SK-N-SH (cell line): ENCODE measurements at regions not wholly inside any gene's neighbourhood (a gene's known extent, or its start where the extent isn't known, plus 50 kb on each side); places are given as distances from the start of the nearest gene placed in this dataset.

ENCODE experiments used
- CTCF ChIA-PET: fragments of 300-600, 350-600 bp; formaldehyde crosslinking; extraction: SDS; loops from one replicate; lab custom pipeline; 2021; lab: Yijun Ruan, JAX
- POLR2A ChIA-PET: fragments of 350-600 bp; sonication (Branson Sonifier 250); formaldehyde crosslinking; extraction: SDS; loops from one replicate; lab custom pipeline; 2020; ENCODE audit warnings: antibody characterized with exemption, inconsistent platforms; lab: Yijun Ruan, JAX
- DNase-seq: peaks from one replicate; pipeline ENCODE4 v3.0.0; 2012
- H2AFZ ChIP-seq: fragments of 200-600 bp; sonication (generic); 2 replicates; pipeline ENCODE4 v1.8.1; 2016; ENCODE audit warnings: antibody characterized with exemption, mild to moderate bottlenecking, low read depth
- H3F3A ChIP-seq: fragments of 200-600 bp; sonication (generic); replicated peaks from 2 replicates; pipeline ENCODE3; 2016; ENCODE audit warnings: antibody characterized with exemption, mild to moderate bottlenecking; ENCODE audit not compliant: insufficient read depth
- H3K27ac ChIP-seq, 2 experiments: fragments of 200-500 bp in 1 of 2; fragments of 200-600 bp in 1 of 2; sonication (Bioruptor generic) in 1 of 2; sonication (generic), shearing (Covaris generic) in 1 of 2; 2 replicates each; pipeline versions ENCODE4 v1.5.1 to v1.6.1; 2014 to 2016; ENCODE audit warnings: low read depth in 2 of 2, inconsistent platforms in 1 of 2, low read length in 1 of 2, mild to moderate bottlenecking in 1 of 2, mixed read lengths in 1 of 2
- H3K27me3 ChIP-seq: fragments of 200-600 bp; sonication (generic), shearing (Covaris generic); 2 replicates; pipeline ENCODE4 v1.6.1; 2016; ENCODE audit warnings: mixed run types; ENCODE audit not compliant: insufficient read depth
- H3K36me3 ChIP-seq, 2 experiments: fragments of 200-500 bp in 1 of 2; fragments of 200-600 bp in 1 of 2; sonication (Bioruptor generic) in 1 of 2; sonication (generic) in 1 of 2; replicated peaks in 1 of 2; 2 replicates each; pipeline versions ENCODE3 to v1.5.1; 2014 to 2016; ENCODE audit warnings: low read length in 1 of 2, mild to moderate bottlenecking in 1 of 2; ENCODE audit not compliant: insufficient read depth in 2 of 2, control insufficient read depth in 1 of 2
- H3K4me1 ChIP-seq, 2 experiments: fragments of 200-500 bp in 1 of 2; fragments of 200-600 bp in 1 of 2; sonication (Bioruptor generic) in 1 of 2; sonication (generic), shearing (Covaris generic) in 1 of 2; 2 replicates each; pipeline versions ENCODE4 v1.5.1 to v1.6.1; 2014 to 2016; ENCODE audit warnings: low read depth in 1 of 2, low read length in 1 of 2, mixed run types in 1 of 2; ENCODE audit not compliant: insufficient read depth in 2 of 2, control insufficient read depth in 1 of 2
- H3K4me2 ChIP-seq: fragments of 200-600 bp; sonication (generic), shearing (Covaris generic); 2 replicates; pipeline ENCODE4 v1.6.1; 2017; ENCODE audit warnings: mixed run types
- H3K4me3 ChIP-seq, 2 experiments: fragments of 200-500 bp in 1 of 2; fragments of 200-600 bp in 1 of 2; sonication (Bioruptor generic) in 1 of 2; sonication (generic), shearing (Covaris generic) in 1 of 2; 2 replicates each; pipeline versions ENCODE4 v1.5.1 to v1.8.1; 2014 to 2016; ENCODE audit warnings: low read depth in 2 of 2, inconsistent platforms in 1 of 2, low read length in 1 of 2, mild to moderate bottlenecking in 1 of 2, mixed read lengths in 1 of 2, moderate library complexity in 1 of 2
- H3K79me2 ChIP-seq: fragments of 200-600 bp; sonication (generic); 2 replicates; pipeline ENCODE4 v1.8.1; 2017; ENCODE audit warnings: mild to moderate bottlenecking; ENCODE audit not compliant: insufficient read depth
- H3K9ac ChIP-seq: fragments of 200-600 bp; sonication (generic); 2 replicates; pipeline ENCODE4 v1.6.1; 2017; ENCODE audit warnings: mixed run types
- H3K9me2 ChIP-seq: fragments of 200-600 bp; sonication (generic); 2 replicates; pipeline ENCODE4 v1.6.1; 2017; ENCODE audit warnings: mixed run types
- H3K9me3 ChIP-seq: fragments of 200-600 bp; sonication (generic); 2 replicates; pipeline ENCODE4 v1.6.1; 2017; ENCODE audit warnings: mixed run types, mild to moderate bottlenecking, moderate library complexity
- H4K20me1 ChIP-seq: fragments of 200-600 bp; sonication (generic); 2 replicates; pipeline ENCODE4 v1.6.1; 2017; ENCODE audit warnings: mild to moderate bottlenecking, mixed run types; ENCODE audit not compliant: insufficient read depth
- EP300 ChIP-seq, 2 experiments: IDR thresholded peaks; 2 replicates each; pipeline versions ENCODE4 v1.4.0 to v1.6.1; 2012; ENCODE audit warnings: borderline replicate concordance in 1 of 2, low read depth in 1 of 2, low read length in 1 of 2
- GABPA ChIP-seq: IDR thresholded peaks from 2 replicates; pipeline ENCODE4 v1.4.0; 2012; ENCODE audit warnings: low read depth, mild to moderate bottlenecking
- MEF2A ChIP-seq: IDR thresholded peaks from 2 replicates; pipeline ENCODE4 v1.4.0; 2012; ENCODE audit warnings: low read depth, borderline replicate concordance
- NRF1 ChIP-seq: IDR thresholded peaks from 2 replicates; pipeline ENCODE4 v1.6.1; 2012; ENCODE audit warnings: low read depth, mild to moderate bottlenecking, low read length
- POLR2AphosphoS5 ChIP-seq: IDR thresholded peaks from 2 replicates; pipeline ENCODE4 v1.6.1; 2012; ENCODE audit warnings: low read depth, low read length
- RAD21 ChIP-seq: IDR thresholded peaks from 2 replicates; pipeline ENCODE4 v1.6.1; 2012; ENCODE audit warnings: mild to moderate bottlenecking, low read length
- SMC3 ChIP-seq: IDR thresholded peaks from 2 replicates; pipeline ENCODE4 v1.6.1; 2012; ENCODE audit warnings: low read depth, low read length, improper control_type of control experiment
- whole genome bisulfite sequencing: methylation state at CpG from one replicate; pipeline ENCODE4 v1.1.6; 2017; ENCODE audit warnings: low lambda C conversion rate; 5-methylcytosine and 5-hydroxymethylcytosine counted together
- TF ChIP-seq, protein P1 (sequence below): IDR thresholded peaks from 2 replicates; pipeline ENCODE4 v1.4.0; 2012; ENCODE audit warnings: low read depth, borderline replicate concordance
- TF ChIP-seq, protein P2 (sequence below): IDR thresholded peaks from 2 replicates; pipeline ENCODE4 v1.4.0; 2012; ENCODE audit warnings: low read depth, borderline replicate concordance
- TF ChIP-seq, protein P3 (sequence below): IDR thresholded peaks from 2 replicates; pipeline ENCODE4 v1.4.0; 2012; ENCODE audit warnings: low read depth

DNA sequence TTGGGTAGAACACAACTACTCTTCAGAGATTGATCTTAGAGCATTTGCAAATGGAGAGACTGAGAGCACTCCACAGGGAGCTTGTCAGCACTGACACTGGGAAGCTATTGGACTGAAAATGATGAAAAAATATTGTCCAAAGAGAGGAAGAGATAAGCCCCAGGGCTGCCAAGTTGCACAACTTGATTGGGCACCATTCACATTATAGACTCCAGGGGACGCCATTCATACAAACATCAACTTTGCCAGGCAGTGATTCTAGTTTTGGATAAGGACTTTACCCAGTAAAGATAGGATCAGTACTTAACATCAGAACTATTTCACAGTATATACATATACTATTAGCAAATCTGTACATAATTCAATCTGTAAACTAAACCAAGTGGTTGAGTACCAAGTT lies 79.6 kb upstream of the MYCN start:
- Histone ChIP-seq H3K9ac (no peak overlapping the region), H3K27ac (no peak overlapping the region), H3K4me2 (no peak overlapping the region), H3K9me2 (no peaks in the 10 kb centered on the region), H4K20me1 (no peaks in the 10 kb centered on the region), H3K36me3 (no peaks in the 10 kb centered on the region)
- 16% methylated on average over 1 of the region's 1 CpG for WGBS
- TF ChIP-seq, protein P1, sequence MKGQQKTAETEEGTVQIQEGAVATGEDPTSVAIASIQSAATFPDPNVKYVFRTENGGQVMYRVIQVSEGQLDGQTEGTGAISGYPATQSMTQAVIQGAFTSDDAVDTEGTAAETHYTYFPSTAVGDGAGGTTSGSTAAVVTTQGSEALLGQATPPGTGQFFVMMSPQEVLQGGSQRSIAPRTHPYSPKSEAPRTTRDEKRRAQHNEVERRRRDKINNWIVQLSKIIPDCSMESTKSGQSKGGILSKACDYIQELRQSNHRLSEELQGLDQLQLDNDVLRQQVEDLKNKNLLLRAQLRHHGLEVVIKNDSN, result no peak
- TF ChIP-seq GABPA (no peak), EP300 (IDR thresholded peaks at IDR 0.05; ENCODE audit: borderline replicate concordance in 1 of 2, low read depth in 1 of 2, low read length in 1 of 2) (no peak), RAD21 (no peak), MEF2A (no peak)
- TF ChIP-seq, all 33 proteins: peak for 0
- DNase-seq, result no peak
- H3K9me3 ChIP-seq, result 0 out of 2 replicates have a peak, but pooled peaks cover 6% of the 10 kb centered on the region
- no peaks in the 10 kb centered on the region for H3K27me3 ChIP-seq
- H3K4me1 ChIP-seq, result no peaks in the 10 kb centered on the region; a peak in 1 of 4 replicates
- H3F3A ChIP-seq, result no peaks in the 10 kb centered on the region
- no peak overlapping the region for H2AFZ ChIP-seq
- POLR2A ChIA-PET, result no interaction called here
- no peaks in the 10 kb centered on the region for H3K79me2 ChIP-seq
- CTCF ChIA-PET, result no interaction called here
- no peak overlapping the region for H3K4me3 ChIP-seq

DNA sequence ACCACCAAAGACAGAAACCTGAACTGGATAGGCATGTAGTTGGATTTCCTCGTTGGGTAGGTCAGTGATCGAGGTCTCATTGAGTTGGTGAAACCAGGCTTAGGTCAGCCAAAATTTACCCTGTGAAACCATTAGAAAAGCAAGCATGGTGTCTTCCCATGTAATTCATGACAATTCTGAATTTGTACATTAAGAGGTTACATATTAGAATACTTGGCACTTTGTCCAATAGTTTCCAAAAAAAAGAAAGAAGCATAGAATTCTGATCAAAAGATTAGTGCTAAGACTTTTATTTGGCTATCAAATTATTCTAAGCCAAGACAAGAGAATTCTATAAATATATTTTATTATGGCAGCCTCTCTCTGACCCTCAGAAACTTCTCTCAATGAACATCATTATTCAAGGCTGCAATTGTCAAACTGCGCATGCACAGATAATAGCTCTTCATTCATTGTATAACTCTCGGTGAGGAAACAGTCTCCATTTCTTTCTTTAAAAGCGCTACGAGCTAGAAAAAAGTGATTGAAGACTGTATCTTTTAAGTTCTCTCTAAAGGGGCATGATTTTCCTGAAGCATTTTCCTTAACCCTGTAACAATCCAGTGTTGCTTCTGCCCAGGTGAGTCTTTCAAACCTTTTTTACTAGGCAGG lies 79.1 kb upstream of the MYCN start:
- Histone ChIP-seq H3K4me3 (no peak overlapping the region), H3K9me2 (no peaks in the 10 kb centered on the region), H3K9ac (no peak overlapping the region), H3K4me1 (no peaks in the 10 kb centered on the region; a peak in 1 of 4 replicates), H3K27me3 (no peaks in the 10 kb centered on the region), H3K36me3 (no peaks in the 10 kb centered on the region), H4K20me1 (no peaks in the 10 kb centered on the region), H3F3A (no peaks in the 10 kb centered on the region), H3K27ac (no peak overlapping the region), H3K4me2 (no peak overlapping the region), H3K9me3 (0 out of 2 replicates have a peak, but pooled peaks cover 6% of the 10 kb centered on the region), H3K79me2 (no peaks in the 10 kb centered on the region), H2AFZ (no peak overlapping the region)
- no peak for TF ChIP-seq POLR2AphosphoS5
- TF ChIP-seq NRF1, result no peak
- no peak for TF ChIP-seq SMC3
- TF ChIP-seq, protein P2, sequence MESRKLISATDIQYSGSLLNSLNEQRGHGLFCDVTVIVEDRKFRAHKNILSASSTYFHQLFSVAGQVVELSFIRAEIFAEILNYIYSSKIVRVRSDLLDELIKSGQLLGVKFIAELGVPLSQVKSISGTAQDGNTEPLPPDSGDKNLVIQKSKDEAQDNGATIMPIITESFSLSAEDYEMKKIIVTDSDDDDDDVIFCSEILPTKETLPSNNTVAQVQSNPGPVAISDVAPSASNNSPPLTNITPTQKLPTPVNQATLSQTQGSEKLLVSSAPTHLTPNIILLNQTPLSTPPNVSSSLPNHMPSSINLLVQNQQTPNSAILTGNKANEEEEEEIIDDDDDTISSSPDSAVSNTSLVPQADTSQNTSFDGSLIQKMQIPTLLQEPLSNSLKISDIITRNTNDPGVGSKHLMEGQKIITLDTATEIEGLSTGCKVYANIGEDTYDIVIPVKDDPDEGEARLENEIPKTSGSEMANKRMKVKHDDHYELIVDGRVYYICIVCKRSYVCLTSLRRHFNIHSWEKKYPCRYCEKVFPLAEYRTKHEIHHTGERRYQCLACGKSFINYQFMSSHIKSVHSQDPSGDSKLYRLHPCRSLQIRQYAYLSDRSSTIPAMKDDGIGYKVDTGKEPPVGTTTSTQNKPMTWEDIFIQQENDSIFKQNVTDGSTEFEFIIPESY, result no peak
- TF ChIP-seq, protein P3, sequence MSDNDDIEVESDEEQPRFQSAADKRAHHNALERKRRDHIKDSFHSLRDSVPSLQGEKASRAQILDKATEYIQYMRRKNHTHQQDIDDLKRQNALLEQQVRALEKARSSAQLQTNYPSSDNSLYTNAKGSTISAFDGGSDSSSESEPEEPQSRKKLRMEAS, result no peak
- CTCF ChIA-PET, result no interaction called here
- no peak for DNase-seq
- POLR2A ChIA-PET, result no interaction called here
- 34% methylated on average over 6 of the region's 6 CpGs for WGBS
